ENCODE measurements at regions not wholly inside any gene's neighbourhood (a gene's known extent, or its start where the extent isn't known, plus 50 kb on each side); places are given as distances from the start of the nearest gene placed in this dataset.
A peak's percentile ranks its signal among the peaks of the same experiment; 100 is the strongest.

DNA sequence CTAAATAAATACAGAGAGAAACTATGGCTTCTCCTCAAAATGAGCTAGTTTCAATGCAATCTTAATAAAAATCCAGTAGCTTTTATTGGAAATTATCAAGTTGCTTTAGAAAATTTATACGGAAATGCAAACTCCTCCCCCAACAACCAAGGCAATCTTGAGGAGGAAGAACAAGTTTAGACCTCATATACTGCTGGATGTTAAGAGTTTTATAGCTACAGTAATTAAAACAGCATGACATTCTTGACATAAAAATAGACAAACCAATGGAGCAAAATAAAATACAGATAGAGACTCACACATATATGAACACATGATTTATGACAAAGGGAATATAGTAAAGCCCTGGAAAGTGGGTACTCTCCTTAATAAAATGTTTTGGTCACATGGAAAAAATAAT, 368.7 kb downstream of the C12orf75 start:
- no peak overlapping the region for H3K4me3 ChIP-seq (ENCODE audit: low read length)
- no peak overlapping the region for H3K27ac ChIP-seq (ENCODE audit: low read depth, low read length)
- Mint-ChIP-seq H3K27ac (no peak overlapping the region), H3K4me1 (peaks cover 2% of the 10 kb centered on the region), H3K9me3 (peaks cover 41% of the 10 kb centered on the region), H3K4me3 (no peak overlapping the region), H3K27me3 (ENCODE audit: insufficient read depth) (peaks cover 5% of the 10 kb centered on the region), H3K36me3 (ENCODE audit: low read depth) (no peaks in the 10 kb centered on the region)
- DNase-seq, result no peak
- no peaks in the 10 kb centered on the region for H3K27me3 ChIP-seq (ENCODE audit: control insufficient read depth, insufficient read depth, low read length, poor library complexity, severe bottlenecking)
- no peaks in the 10 kb centered on the region for H3K36me3 ChIP-seq (ENCODE audit: control insufficient read depth, insufficient read depth, low read length)
- TF ChIP-seq, protein P1, sequence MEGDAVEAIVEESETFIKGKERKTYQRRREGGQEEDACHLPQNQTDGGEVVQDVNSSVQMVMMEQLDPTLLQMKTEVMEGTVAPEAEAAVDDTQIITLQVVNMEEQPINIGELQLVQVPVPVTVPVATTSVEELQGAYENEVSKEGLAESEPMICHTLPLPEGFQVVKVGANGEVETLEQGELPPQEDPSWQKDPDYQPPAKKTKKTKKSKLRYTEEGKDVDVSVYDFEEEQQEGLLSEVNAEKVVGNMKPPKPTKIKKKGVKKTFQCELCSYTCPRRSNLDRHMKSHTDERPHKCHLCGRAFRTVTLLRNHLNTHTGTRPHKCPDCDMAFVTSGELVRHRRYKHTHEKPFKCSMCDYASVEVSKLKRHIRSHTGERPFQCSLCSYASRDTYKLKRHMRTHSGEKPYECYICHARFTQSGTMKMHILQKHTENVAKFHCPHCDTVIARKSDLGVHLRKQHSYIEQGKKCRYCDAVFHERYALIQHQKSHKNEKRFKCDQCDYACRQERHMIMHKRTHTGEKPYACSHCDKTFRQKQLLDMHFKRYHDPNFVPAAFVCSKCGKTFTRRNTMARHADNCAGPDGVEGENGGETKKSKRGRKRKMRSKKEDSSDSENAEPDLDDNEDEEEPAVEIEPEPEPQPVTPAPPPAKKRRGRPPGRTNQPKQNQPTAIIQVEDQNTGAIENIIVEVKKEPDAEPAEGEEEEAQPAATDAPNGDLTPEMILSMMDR (conservative IDR thresholded peaks at IDR 0.05), result no peak
- WGBS, 2 experiments (ENCODE audit: insufficient coverage in 1 of 2, insufficient read length in 1 of 2), result no CpG with 5 or more reads among the region's 1 CpG
- H3K9ac ChIP-seq (ENCODE audit: extremely low read depth, low read length, poor library complexity, severe bottlenecking), result no peak overlapping the region
- H3K9me3 ChIP-seq (ENCODE audit: control insufficient read depth, low read length), result peaks cover 52% of the 10 kb centered on the region
- peaks cover 2% of the 10 kb centered on the region for H3K4me1 ChIP-seq (ENCODE audit: control insufficient read depth, insufficient read depth, low read length)

DNA sequence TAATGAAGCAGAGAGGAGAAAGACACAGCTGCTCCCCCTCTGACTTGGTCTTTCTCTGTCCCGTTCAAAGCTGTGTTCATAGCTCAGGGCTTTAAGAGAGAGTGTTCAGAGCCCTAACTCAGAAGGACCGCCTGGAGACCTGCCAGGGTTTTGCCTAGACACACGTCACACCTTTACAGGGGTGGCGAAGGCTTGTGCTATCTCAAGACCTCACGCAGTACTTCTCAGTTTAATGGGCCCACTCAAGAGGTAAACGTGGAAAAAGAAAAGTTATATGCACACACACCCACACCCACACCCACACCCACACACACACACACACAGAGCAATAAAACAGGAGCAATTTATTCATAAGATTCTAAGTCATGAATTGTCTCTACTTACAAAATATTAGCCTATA, 374.3 kb downstream of the C12orf75 start:
- H3K4me3 ChIP-seq (ENCODE audit: low read length), result no peak overlapping the region
- no peak overlapping the region for H3K9ac ChIP-seq (ENCODE audit: extremely low read depth, low read length, poor library complexity, severe bottlenecking)
- peaks cover 13% of the 10 kb centered on the region for H3K4me1 ChIP-seq (ENCODE audit: control insufficient read depth, insufficient read depth, low read length)
- Mint-ChIP-seq H3K36me3 (ENCODE audit: low read depth) (no peaks in the 10 kb centered on the region), H3K9me3 (peaks cover 10% of the 10 kb centered on the region), H3K4me1 (peaks cover 15% of the 10 kb centered on the region), H3K27ac (no peak overlapping the region), H3K4me3 (no peak overlapping the region), H3K27me3 (ENCODE audit: insufficient read depth) (peaks cover 5% of the 10 kb centered on the region)
- H3K27me3 ChIP-seq (ENCODE audit: control insufficient read depth, insufficient read depth, low read length, poor library complexity, severe bottlenecking), result no peaks in the 10 kb centered on the region
- no peak overlapping the region for H3K27ac ChIP-seq (ENCODE audit: low read depth, low read length)
- 76 to 100% methylated on average over 3 to 6 of the region's 6 CpGs for WGBS, 2 experiments (ENCODE audit: insufficient coverage in 1 of 2, insufficient read length in 1 of 2)
- H3K36me3 ChIP-seq (ENCODE audit: control insufficient read depth, insufficient read depth, low read length), result no peaks in the 10 kb centered on the region
- TF ChIP-seq, protein P1 (conservative IDR thresholded peaks at IDR 0.05), result no peak
- DNase-seq, result no peak
- H3K9me3 ChIP-seq (ENCODE audit: control insufficient read depth, low read length), result peaks cover 13% of the 10 kb centered on the region

DNA sequence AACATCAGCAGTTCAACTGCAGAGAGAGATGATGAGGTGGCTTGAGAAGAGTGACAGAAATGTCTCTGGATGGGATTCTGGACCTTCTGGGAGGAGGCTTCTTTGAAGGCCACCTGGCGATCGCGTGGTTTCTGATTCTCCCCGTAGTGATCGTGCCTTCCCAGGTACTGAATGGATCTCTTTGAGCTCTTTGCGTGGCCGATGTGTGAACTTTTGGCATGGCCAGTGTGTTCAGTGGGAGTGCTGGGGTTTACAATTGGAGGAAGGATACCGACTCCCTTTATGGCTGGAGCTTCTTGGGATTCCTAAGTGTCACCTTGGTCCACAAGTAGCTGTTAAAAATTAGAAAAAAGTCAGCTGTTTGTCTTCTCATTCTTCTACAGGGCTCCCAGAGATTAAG, 374.7 kb downstream of the C12orf75 start:
- Mint-ChIP-seq H3K27ac (no peak overlapping the region), H3K27me3 (ENCODE audit: insufficient read depth) (peaks cover 5% of the 10 kb centered on the region), H3K36me3 (ENCODE audit: low read depth) (no peaks in the 10 kb centered on the region), H3K4me3 (no peak overlapping the region), H3K4me1 (peaks cover 15% of the 10 kb centered on the region), H3K9me3 (peaks cover 6% of the 10 kb centered on the region)
- Histone ChIP-seq H3K36me3 (ENCODE audit: control insufficient read depth, insufficient read depth, low read length) (no peaks in the 10 kb centered on the region), H3K4me3 (ENCODE audit: low read length) (no peak overlapping the region), H3K9me3 (ENCODE audit: control insufficient read depth, low read length) (peaks cover 10% of the 10 kb centered on the region), H3K4me1 (ENCODE audit: control insufficient read depth, insufficient read depth, low read length) (peaks cover 13% of the 10 kb centered on the region), H3K27me3 (ENCODE audit: control insufficient read depth, insufficient read depth, low read length, poor library complexity, severe bottlenecking) (no peaks in the 10 kb centered on the region), H3K9ac (ENCODE audit: extremely low read depth, low read length, poor library complexity, severe bottlenecking) (no peak overlapping the region), H3K27ac (ENCODE audit: low read depth, low read length) (no peak overlapping the region)
- DNase-seq, result peak; percentile 56
- TF ChIP-seq, protein P1 (conservative IDR thresholded peaks at IDR 0.05), result no peak
- 87 to 100% methylated on average over 3 to 8 of the region's 8 CpGs for WGBS, 2 experiments (ENCODE audit: insufficient coverage in 1 of 2, insufficient read length in 1 of 2)

All from endodermal cell (in vitro differentiated cells).